ENCODE measurements at regions not wholly inside any gene's neighbourhood (a gene's known extent, or its start where the extent isn't known, plus 50 kb on each side); places are given as distances from the start of the nearest gene placed in this dataset.
A peak's percentile ranks its signal among the peaks of the same experiment; 100 is the strongest.

GRCh38 chr3:44023961-44024593, 217.6 kb upstream of the TOPAZ1 start:
- no peak for DNase-seq

- no peak for DNase-seq
Observed at GRCh38 chr3:44026220-44026865, 215.3 kb upstream of the TOPAZ1 start.

GRCh38 chr3:44029100-44029499, 212.6 kb upstream of the TOPAZ1 start:
- no peak for DNase-seq

GRCh38 chr3:44030285-44030684, 211.4 kb upstream of the TOPAZ1 start:
- no peak for DNase-seq

- DNase-seq = no peak
Observed at GRCh38 chr3:44030687-44031305, 210.9 kb upstream of the TOPAZ1 start.

GRCh38 chr3:44031387-44032380, 210.0 kb upstream of the TOPAZ1 start:
- no peak for DNase-seq

- DNase-seq = no peak
Observed at GRCh38 chr3:44032487-44032886, 209.2 kb upstream of the TOPAZ1 start.

- DNase-seq = no peak
Observed at GRCh38 chr3:44033123-44033522, 208.6 kb upstream of the TOPAZ1 start.

- DNase-seq = no peak
Observed at GRCh38 chr3:44036850-44037249, 204.8 kb upstream of the TOPAZ1 start.

GRCh38 chr3:44039006-44039405, 202.7 kb upstream of the TOPAZ1 start:
- DNase-seq = no peak

GRCh38 chr3:44041726-44042125, 200.0 kb upstream of the TOPAZ1 start:
- DNase-seq = no peak

- DNase-seq = no peak
Observed at GRCh38 chr3:44042772-44043171, 198.9 kb upstream of the TOPAZ1 start.

GRCh38 chr3:44045476-44046275, 196.0 kb upstream of the TOPAZ1 start:
- no peak for DNase-seq

GRCh38 chr3:44047796-44048195, 193.9 kb upstream of the TOPAZ1 start:
- DNase-seq = no peak

GRCh38 chr3:44048196-44048924, 193.3 kb upstream of the TOPAZ1 start:
- no peak for DNase-seq

GRCh38 chr3:44048949-44049348, 192.7 kb upstream of the TOPAZ1 start:
- DNase-seq = no peak

GRCh38 chr3:44050101-44050500, 191.6 kb upstream of the TOPAZ1 start:
- DNase-seq = peak in 1 of 2 donors; percentile 40

GRCh38 chr3:44050867-44051266, 190.8 kb upstream of the TOPAZ1 start:
- DNase-seq = no peak

- no peak for DNase-seq
Observed at GRCh38 chr3:44055951-44056350, 185.7 kb upstream of the TOPAZ1 start.

GRCh38 chr3:44056446-44057240, 185.0 kb upstream of the TOPAZ1 start:
- DNase-seq = no peak

Data from hippocampal formation (tissue), 2 donors.